Left ventricle myocardium inferior (tissue), 1 donor: ENCODE measurements at regions not wholly inside any gene's neighbourhood (a gene's known extent, or its start where the extent isn't known, plus 50 kb on each side); places are given as distances from the start of the nearest gene placed in this dataset.

Experiments used
- DNase-seq: peaks from one replicate; pipeline ENCODE4 v3.0.0-alpha.2; 2020
- H3K27ac ChIP-seq: fragments of 200-600 bp; replicated peaks from 2 replicates; pipeline ENCODE4 v1.8.0; 2021
- H3K27me3 ChIP-seq: fragments of 200-600 bp; 2 replicates; pipeline ENCODE4 v1.8.0; 2021; ENCODE audit warnings: low read depth
- H3K36me3 ChIP-seq: fragments of 200-600 bp; 2 replicates; pipeline ENCODE4 v1.8.0; 2021
- H3K4me1 ChIP-seq: fragments of 200-600 bp; 2 replicates; pipeline ENCODE4 v1.8.0; 2021
- H3K4me3 ChIP-seq: fragments of 200-600 bp; 2 replicates; pipeline ENCODE4 v1.8.0; 2021; ENCODE audit warnings: mild to moderate bottlenecking, moderate library complexity
- H3K9me3 ChIP-seq: fragments of 200-600 bp; replicated peaks from 2 replicates; pipeline ENCODE4 v1.8.0; 2021
- CTCF ChIP-seq: fragments of 200-600 bp; IDR thresholded peaks from 2 replicates; pipeline ENCODE4 v1.8.0; 2021; ENCODE audit warnings: antibody characterized with exemption, mild to moderate bottlenecking, borderline replicate concordance
- intact Hi-C: fragments of 100-400 bp; cut with micrococcal nuclease; formaldehyde crosslinking; loops from one replicate; pipeline ENCODE4 v1.11.0; 2022
- donor health status: DM: no; HTN: yes; CAD: no; lungs with severe emphysema.

GRCh38 chr13:50457415-50458393 lies 385.8 kb downstream of the DLEU7 start:
- intact Hi-C loops = no loop called here
- H3K4me1 ChIP-seq = peaks cover 48% of the 10 kb centered on the region
- H3K36me3 ChIP-seq = no peaks in the 10 kb centered on the region
- H3K4me3 ChIP-seq = no peak overlapping the region
- no peaks in the 10 kb centered on the region for H3K9me3 ChIP-seq
- TF ChIP-seq CTCF = no peak
- DNase-seq = no peak
- no peak overlapping the region for H3K27ac ChIP-seq
- H3K27me3 ChIP-seq = no peaks in the 10 kb centered on the region

GRCh38 chr13:50459046-50459445 lies 384.4 kb downstream of the DLEU7 start:
- DNase-seq = no peak
- Histone ChIP-seq H3K36me3 (no peaks in the 10 kb centered on the region), H3K27me3 (no peaks in the 10 kb centered on the region), H3K4me1 (peaks cover 35% of the 10 kb centered on the region), H3K4me3 (no peak overlapping the region), H3K9me3 (no peaks in the 10 kb centered on the region), H3K27ac (no peak overlapping the region)
- TF ChIP-seq CTCF = no peak
- intact Hi-C loops = no loop called here

GRCh38 chr13:50459658-50460057 lies 383.8 kb downstream of the DLEU7 start:
- intact Hi-C loops = no loop called here
- Histone ChIP-seq H3K4me3 (no peak overlapping the region), H3K27ac (no peak overlapping the region), H3K4me1 (peaks cover 29% of the 10 kb centered on the region), H3K9me3 (no peaks in the 10 kb centered on the region), H3K36me3 (no peaks in the 10 kb centered on the region), H3K27me3 (no peaks in the 10 kb centered on the region)
- no peak for DNase-seq
- no peak for TF ChIP-seq CTCF

GRCh38 chr13:50460358-50460757 lies 383.1 kb downstream of the DLEU7 start:
- H3K4me1 ChIP-seq = peaks cover 29% of the 10 kb centered on the region
- no peak for DNase-seq
- intact Hi-C loops = no loop called here
- H3K4me3 ChIP-seq = no peak overlapping the region
- no peaks in the 10 kb centered on the region for H3K27me3 ChIP-seq
- H3K36me3 ChIP-seq = no peaks in the 10 kb centered on the region
- no peaks in the 10 kb centered on the region for H3K9me3 ChIP-seq
- H3K27ac ChIP-seq = no peak overlapping the region
- no peak for TF ChIP-seq CTCF

GRCh38 chr13:50461189-50461588 lies 382.3 kb downstream of the DLEU7 start:
- intact Hi-C loops = no loop called here
- H3K9me3 ChIP-seq = no peaks in the 10 kb centered on the region
- no peaks in the 10 kb centered on the region for H3K27me3 ChIP-seq
- no peak overlapping the region for H3K4me3 ChIP-seq
- no peak overlapping the region for H3K27ac ChIP-seq
- H3K4me1 ChIP-seq = peaks cover 23% of the 10 kb centered on the region
- no peak for TF ChIP-seq CTCF
- H3K36me3 ChIP-seq = no peaks in the 10 kb centered on the region
- no peak for DNase-seq
